ENCODE measurements at regions not wholly inside any gene's neighbourhood (a gene's known extent, or its start where the extent isn't known, plus 50 kb on each side); places are given as distances from the start of the nearest gene placed in this dataset.

- no peaks in the 10 kb centered on the region for H4K20me1 ChIP-seq (ENCODE audit: insufficient read depth, low read length)
- no peak overlapping the region for H3K27ac ChIP-seq (ENCODE audit: low read depth, low read length)
- no peaks in the 10 kb centered on the region for H3K36me3 ChIP-seq (ENCODE audit: insufficient read depth, low read length)
- H3K9me3 ChIP-seq (ENCODE audit: insufficient read depth, low read depth, low read length), result no peaks in the 10 kb centered on the region
- FAIRE-seq, result peak; percentile 9
- no peaks in the 10 kb centered on the region for H3K9me3 Mint-ChIP-seq (ENCODE audit: unreplicated experiment)
- H3K27me3 Mint-ChIP-seq (ENCODE audit: low read depth, unreplicated experiment), result no peaks in the 10 kb centered on the region
- peak; percentile 44 for DNase-seq (ENCODE audit: low read depth)
- no peak overlapping the region for H3K9ac ChIP-seq (ENCODE audit: low read length)
- H3K4me3 Mint-ChIP-seq (ENCODE audit: unreplicated experiment), result no peak overlapping the region
- H2AFZ ChIP-seq (ENCODE audit: low read depth, low read length), result no peak overlapping the region
- no peak overlapping the region for H3K4me3 ChIP-seq (ENCODE audit: insufficient read depth, low read depth, low read length)
- no peaks in the 10 kb centered on the region for H3K27me3 ChIP-seq (ENCODE audit: insufficient read depth, low read length)
- H3K4me1 Mint-ChIP-seq (ENCODE audit: low read depth, unreplicated experiment), result peaks cover 11% of the 10 kb centered on the region
- no peak overlapping the region for H3K27ac Mint-ChIP-seq (ENCODE audit: unreplicated experiment)
- no peaks in the 10 kb centered on the region for H3K36me3 Mint-ChIP-seq (ENCODE audit: low read depth, unreplicated experiment)
- no peaks in the 10 kb centered on the region for H3K79me2 ChIP-seq (ENCODE audit: insufficient read depth, low read length)
- H3K4me1 ChIP-seq (ENCODE audit: insufficient read depth, low read length), result no peaks in the 10 kb centered on the region
- H3K4me2 ChIP-seq (ENCODE audit: low read length), result no peak overlapping the region
- no peak for TF ChIP-seq EZH2 (IDR thresholded peaks at IDR 0.05; ENCODE audit: insufficient read depth, low read length)
- TF ChIP-seq, protein P1, sequence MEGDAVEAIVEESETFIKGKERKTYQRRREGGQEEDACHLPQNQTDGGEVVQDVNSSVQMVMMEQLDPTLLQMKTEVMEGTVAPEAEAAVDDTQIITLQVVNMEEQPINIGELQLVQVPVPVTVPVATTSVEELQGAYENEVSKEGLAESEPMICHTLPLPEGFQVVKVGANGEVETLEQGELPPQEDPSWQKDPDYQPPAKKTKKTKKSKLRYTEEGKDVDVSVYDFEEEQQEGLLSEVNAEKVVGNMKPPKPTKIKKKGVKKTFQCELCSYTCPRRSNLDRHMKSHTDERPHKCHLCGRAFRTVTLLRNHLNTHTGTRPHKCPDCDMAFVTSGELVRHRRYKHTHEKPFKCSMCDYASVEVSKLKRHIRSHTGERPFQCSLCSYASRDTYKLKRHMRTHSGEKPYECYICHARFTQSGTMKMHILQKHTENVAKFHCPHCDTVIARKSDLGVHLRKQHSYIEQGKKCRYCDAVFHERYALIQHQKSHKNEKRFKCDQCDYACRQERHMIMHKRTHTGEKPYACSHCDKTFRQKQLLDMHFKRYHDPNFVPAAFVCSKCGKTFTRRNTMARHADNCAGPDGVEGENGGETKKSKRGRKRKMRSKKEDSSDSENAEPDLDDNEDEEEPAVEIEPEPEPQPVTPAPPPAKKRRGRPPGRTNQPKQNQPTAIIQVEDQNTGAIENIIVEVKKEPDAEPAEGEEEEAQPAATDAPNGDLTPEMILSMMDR (IDR thresholded peaks at IDR 0.05; ENCODE audit: insufficient read depth, low read depth, low read length), result no peak
These were observed 323.3 kb upstream of the E2F7 start for GRCh38 chr12:77388445-77389265.

- Histone ChIP-seq H3K36me3 (ENCODE audit: insufficient read depth, low read length) (no peaks in the 10 kb centered on the region), H2AFZ (ENCODE audit: low read depth, low read length) (no peak overlapping the region), H3K4me2 (ENCODE audit: low read length) (no peak overlapping the region), H3K4me1 (ENCODE audit: insufficient read depth, low read length) (no peaks in the 10 kb centered on the region), H3K27ac (ENCODE audit: low read depth, low read length) (no peak overlapping the region), H3K79me2 (ENCODE audit: insufficient read depth, low read length) (no peaks in the 10 kb centered on the region), H3K9me3 (ENCODE audit: insufficient read depth, low read depth, low read length) (no peaks in the 10 kb centered on the region), H4K20me1 (ENCODE audit: insufficient read depth, low read length) (no peaks in the 10 kb centered on the region), H3K9ac (ENCODE audit: low read length) (no peak overlapping the region), H3K27me3 (ENCODE audit: insufficient read depth, low read length) (no peaks in the 10 kb centered on the region), H3K4me3 (ENCODE audit: insufficient read depth, low read depth, low read length) (no peak overlapping the region)
- Mint-ChIP-seq H3K4me1 (ENCODE audit: low read depth, unreplicated experiment) (peaks cover 11% of the 10 kb centered on the region), H3K27ac (ENCODE audit: unreplicated experiment) (no peak overlapping the region), H3K9me3 (ENCODE audit: unreplicated experiment) (no peaks in the 10 kb centered on the region), H3K36me3 (ENCODE audit: low read depth, unreplicated experiment) (no peaks in the 10 kb centered on the region), H3K27me3 (ENCODE audit: low read depth, unreplicated experiment) (no peaks in the 10 kb centered on the region), H3K4me3 (ENCODE audit: unreplicated experiment) (no peak overlapping the region)
- no peak for DNase-seq (ENCODE audit: low read depth)
- no peak for TF ChIP-seq EZH2 (IDR thresholded peaks at IDR 0.05; ENCODE audit: insufficient read depth, low read length)
- TF ChIP-seq, protein P1 (IDR thresholded peaks at IDR 0.05; ENCODE audit: insufficient read depth, low read depth, low read length), result no peak
- FAIRE-seq, result no peak
These were observed 322.3 kb upstream of the E2F7 start for GRCh38 chr12:77387671-77388070.

DNA sequence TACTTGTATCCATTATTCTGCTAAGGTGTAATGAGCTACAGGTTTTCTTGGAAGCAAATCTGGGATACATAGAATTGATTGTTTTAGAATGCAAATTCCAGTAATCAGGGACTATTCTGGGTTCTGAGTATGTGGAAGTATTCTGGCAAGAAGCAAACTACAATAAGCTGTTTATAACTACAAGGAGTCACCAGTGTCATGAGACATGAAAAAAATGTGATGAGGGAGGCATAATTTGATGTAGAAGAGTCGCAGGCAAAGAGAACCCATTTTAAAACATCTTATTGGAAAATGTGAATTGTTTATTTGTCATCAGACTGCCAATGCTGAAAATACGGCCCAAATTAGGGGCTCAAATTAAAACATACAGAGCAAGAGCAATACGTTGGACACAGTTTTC, 321.8 kb upstream of the E2F7 start:
- Mint-ChIP-seq H3K9me3 (ENCODE audit: unreplicated experiment) (no peaks in the 10 kb centered on the region), H3K4me3 (ENCODE audit: unreplicated experiment) (no peak overlapping the region), H3K27me3 (ENCODE audit: low read depth, unreplicated experiment) (no peaks in the 10 kb centered on the region), H3K36me3 (ENCODE audit: low read depth, unreplicated experiment) (no peaks in the 10 kb centered on the region), H3K4me1 (ENCODE audit: low read depth, unreplicated experiment) (peaks cover 11% of the 10 kb centered on the region), H3K27ac (ENCODE audit: unreplicated experiment) (no peak overlapping the region)
- Histone ChIP-seq H2AFZ (ENCODE audit: low read depth, low read length) (no peak overlapping the region), H3K9me3 (ENCODE audit: insufficient read depth, low read depth, low read length) (no peaks in the 10 kb centered on the region), H4K20me1 (ENCODE audit: insufficient read depth, low read length) (no peaks in the 10 kb centered on the region), H3K4me1 (ENCODE audit: insufficient read depth, low read length) (no peaks in the 10 kb centered on the region), H3K27me3 (ENCODE audit: insufficient read depth, low read length) (no peaks in the 10 kb centered on the region), H3K36me3 (ENCODE audit: insufficient read depth, low read length) (no peaks in the 10 kb centered on the region), H3K79me2 (ENCODE audit: insufficient read depth, low read length) (no peaks in the 10 kb centered on the region), H3K4me3 (ENCODE audit: insufficient read depth, low read depth, low read length) (no peak overlapping the region), H3K9ac (ENCODE audit: low read length) (no peak overlapping the region), H3K27ac (ENCODE audit: low read depth, low read length) (no peak overlapping the region), H3K4me2 (ENCODE audit: low read length) (no peak overlapping the region)
- TF ChIP-seq EZH2 (IDR thresholded peaks at IDR 0.05; ENCODE audit: insufficient read depth, low read length), result no peak
- FAIRE-seq (no peak), DNase-seq (ENCODE audit: low read depth) (no peak)

Data from astrocyte (in vitro differentiated cells and primary cell).